ENCODE measurements at regions not wholly inside any gene's neighbourhood (a gene's known extent, or its start where the extent isn't known, plus 50 kb on each side); places are given as distances from the start of the nearest gene placed in this dataset.

DNA sequence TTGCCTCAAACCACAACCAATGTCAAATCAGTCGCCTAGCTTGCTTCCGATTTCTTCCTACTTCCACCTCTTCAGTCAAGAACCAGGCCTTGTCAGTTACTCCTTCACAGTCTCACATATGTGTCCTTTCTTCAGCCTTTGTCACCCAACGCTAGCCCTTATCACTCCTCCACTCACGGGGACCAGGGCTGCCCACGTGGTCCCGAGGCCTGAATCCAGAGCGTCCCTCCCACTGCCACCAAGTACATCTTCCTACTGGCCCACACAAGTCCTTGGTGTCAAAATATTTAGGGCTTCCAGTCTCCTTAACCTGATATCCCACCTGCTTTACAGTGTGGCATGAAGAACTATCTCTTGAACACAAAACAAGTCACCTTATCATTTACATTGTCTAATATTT, 119.1 kb upstream of the SPRED2 start:
- no peaks in the 10 kb centered on the region for H3K4me1 ChIP-seq (ENCODE audit: insufficient read depth, low read length)
- H3K9ac ChIP-seq (ENCODE audit: low read depth, low read length) = no peak overlapping the region
- H3K36me3 ChIP-seq (ENCODE audit: insufficient read depth, low read length) = no peaks in the 10 kb centered on the region
- no peaks in the 10 kb centered on the region for H3K9me3 ChIP-seq (ENCODE audit: control insufficient read depth, insufficient read depth, low read length)

DNA sequence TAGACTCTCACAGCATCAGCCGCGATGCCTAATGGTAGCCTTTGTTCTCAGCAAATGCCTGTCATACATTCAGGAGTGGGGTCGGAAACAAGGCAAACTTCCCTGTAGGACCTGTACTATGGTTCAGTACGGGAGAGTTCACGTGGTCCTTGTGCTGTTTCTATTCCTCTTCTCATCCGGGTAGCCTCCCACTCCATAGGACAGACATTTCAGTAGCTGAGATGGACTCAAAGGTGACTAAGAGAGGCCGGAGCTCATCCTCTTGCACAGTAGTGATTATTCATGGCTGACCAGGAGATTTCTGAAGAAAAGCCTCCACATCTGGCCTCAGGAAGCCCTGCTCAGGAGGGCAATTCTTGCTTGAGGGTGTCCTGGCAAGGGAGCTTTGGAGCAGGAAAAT, 117.8 kb upstream of the SPRED2 start:
- H3K9ac ChIP-seq (ENCODE audit: low read depth, low read length) = no peak overlapping the region
- no peaks in the 10 kb centered on the region for H3K9me3 ChIP-seq (ENCODE audit: control insufficient read depth, insufficient read depth, low read length)
- H3K36me3 ChIP-seq (ENCODE audit: insufficient read depth, low read length) = no peaks in the 10 kb centered on the region
- H3K4me1 ChIP-seq (ENCODE audit: insufficient read depth, low read length) = peaks cover 9% of the 10 kb centered on the region

DNA sequence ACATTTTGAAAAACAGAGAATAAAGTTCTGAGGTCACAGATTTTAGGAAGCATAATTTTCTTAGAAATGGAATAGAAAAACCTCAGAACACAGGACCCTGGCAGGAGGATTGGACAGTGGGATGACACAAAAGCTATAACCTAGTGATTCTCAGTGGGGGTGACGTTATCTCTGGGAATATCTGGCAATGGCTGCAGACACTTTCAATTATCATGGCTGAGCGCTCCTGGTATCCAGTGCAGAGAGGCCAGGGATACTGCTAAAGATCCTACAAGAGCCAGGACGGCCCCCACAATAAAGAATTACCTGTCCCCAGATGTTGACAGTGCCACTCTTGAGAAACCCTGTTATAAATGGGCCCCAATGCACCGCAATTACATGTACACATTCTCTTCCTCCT, 117.2 kb upstream of the SPRED2 start:
- H3K4me1 ChIP-seq (ENCODE audit: insufficient read depth, low read length) = peaks cover 9% of the 10 kb centered on the region
- no peaks in the 10 kb centered on the region for H3K36me3 ChIP-seq (ENCODE audit: insufficient read depth, low read length)
- H3K9ac ChIP-seq (ENCODE audit: low read depth, low read length) = no peak overlapping the region
- H3K9me3 ChIP-seq (ENCODE audit: control insufficient read depth, insufficient read depth, low read length) = no peaks in the 10 kb centered on the region

DNA sequence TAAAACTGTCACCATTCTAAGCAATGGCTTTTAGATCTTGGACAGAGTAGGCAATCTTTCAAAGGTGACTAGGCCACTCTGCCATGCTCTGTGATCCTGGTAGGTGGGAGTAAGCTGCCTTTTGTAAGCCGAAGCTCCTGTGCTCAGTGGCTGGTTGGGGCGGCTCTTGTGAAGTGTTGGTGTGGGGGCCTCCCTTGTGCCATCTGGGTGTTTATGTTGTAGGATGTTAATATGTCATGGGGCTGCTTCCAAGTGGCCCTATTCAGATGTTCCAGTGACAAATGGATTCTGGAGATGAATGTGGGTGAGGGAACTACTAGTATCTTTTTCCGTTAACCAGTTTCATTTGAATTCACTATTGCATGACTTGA, 116.8 kb upstream of the SPRED2 start:
- H3K36me3 ChIP-seq (ENCODE audit: insufficient read depth, low read length) = no peaks in the 10 kb centered on the region
- peaks cover 9% of the 10 kb centered on the region for H3K4me1 ChIP-seq (ENCODE audit: insufficient read depth, low read length)
- no peaks in the 10 kb centered on the region for H3K9me3 ChIP-seq (ENCODE audit: control insufficient read depth, insufficient read depth, low read length)
- no peak overlapping the region for H3K9ac ChIP-seq (ENCODE audit: low read depth, low read length)

DNA sequence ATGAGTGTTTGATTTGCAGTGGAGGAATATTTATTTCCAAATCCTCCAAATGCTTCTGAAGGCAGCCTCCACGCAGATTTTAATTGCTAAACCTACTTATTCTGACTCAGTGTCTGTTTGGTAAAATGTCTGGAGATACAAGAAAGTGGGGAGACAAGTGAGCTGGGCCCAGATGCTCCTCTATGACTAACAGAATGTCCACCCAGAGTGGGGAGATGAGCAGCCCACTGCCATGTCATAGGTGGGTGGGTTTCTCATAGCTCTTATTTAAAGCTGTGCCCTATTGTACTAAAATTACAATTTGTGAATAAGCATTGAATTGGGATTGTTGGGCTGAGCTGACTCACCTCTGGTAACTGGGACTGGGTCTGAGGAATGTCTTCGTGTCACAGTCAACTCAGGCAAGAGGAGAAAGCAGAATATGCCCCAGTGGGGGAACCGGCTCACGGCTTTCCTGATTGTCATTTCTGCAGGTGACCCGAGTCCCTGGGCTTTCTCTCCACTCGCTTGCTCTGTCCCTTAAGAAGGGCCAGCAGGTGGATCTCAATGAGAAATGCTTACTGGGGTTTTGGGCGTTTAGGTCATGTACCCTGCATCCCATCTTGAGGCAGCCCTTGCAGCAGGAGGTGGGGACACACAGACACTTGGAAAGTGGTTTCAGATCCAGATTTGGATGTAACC, 116.3 kb upstream of the SPRED2 start:
- Histone ChIP-seq H3K4me1 (ENCODE audit: insufficient read depth, low read length) (peaks cover 9% of the 10 kb centered on the region), H3K36me3 (ENCODE audit: insufficient read depth, low read length) (no peaks in the 10 kb centered on the region), H3K9me3 (ENCODE audit: control insufficient read depth, insufficient read depth, low read length) (no peaks in the 10 kb centered on the region), H3K9ac (ENCODE audit: low read depth, low read length) (no peak overlapping the region)

DNA sequence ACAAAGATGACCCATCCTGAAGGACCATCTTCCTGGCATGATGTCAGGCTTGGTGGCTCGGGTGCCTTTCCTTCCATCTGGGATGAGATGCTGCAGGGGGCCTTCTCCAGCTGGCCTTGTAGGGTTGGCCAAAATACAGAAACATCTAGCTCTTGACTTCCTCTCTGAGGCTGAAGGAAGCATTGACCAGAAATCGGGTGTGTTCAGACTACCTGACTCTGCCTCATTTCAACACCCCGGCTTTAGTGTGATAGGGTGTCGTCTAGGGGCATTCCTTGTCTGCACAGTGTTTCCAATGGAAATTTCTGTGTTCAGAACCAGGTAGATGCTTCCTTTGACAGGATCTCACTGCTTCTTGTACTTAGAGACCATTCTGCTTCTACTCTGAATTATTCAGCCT, 115.7 kb upstream of the SPRED2 start:
- no peak overlapping the region for H3K9ac ChIP-seq (ENCODE audit: low read depth, low read length)
- H3K4me1 ChIP-seq (ENCODE audit: insufficient read depth, low read length) = peaks cover 9% of the 10 kb centered on the region
- H3K36me3 ChIP-seq (ENCODE audit: insufficient read depth, low read length) = no peaks in the 10 kb centered on the region
- H3K9me3 ChIP-seq (ENCODE audit: control insufficient read depth, insufficient read depth, low read length) = no peaks in the 10 kb centered on the region

DNA sequence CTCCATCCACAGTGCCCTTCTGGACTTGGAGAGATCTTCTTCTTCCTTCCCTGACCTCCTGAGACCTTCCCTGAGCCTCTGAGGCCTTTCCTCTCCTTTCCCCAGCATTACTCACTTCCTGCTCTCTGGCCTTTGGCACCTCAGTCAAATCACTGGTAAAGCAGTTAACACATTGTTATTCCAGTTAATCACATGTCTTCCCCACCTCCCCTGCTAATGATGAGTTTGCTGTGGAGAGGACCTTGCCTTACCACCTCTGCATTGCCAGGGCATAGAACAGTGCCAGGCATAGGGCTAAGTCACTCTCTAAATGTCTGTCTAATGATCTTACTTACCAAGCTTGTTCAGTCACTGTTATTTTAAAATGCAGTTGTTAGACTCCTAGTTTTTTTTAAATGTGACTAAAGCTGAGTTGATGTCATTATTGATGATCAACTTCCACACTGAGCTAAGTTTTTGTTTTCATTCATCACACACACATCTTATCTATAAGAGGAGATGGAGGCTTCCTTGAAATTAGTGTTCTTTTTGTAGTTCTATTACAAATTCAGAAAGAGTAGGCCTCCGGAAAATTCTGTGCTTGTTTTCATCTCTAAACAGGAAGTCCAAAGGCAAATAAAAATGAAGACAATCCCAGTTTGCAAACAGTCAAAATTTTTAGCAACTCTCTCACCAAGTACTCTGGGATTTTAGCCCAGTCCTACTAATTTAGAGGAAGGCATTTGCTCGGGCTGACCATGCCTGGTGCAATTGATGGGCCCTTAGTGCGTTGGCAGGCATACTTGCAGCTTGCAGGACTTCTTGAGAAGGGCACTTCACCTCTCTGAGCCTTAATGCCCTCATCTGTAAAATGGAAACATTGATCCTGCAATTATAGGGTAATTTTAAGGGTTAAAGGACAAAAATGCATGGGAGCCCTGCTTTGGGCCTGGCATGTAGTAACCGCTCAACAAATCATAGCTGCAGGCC, 113.7 kb upstream of the SPRED2 start:
- Histone ChIP-seq H3K9me3 (ENCODE audit: control insufficient read depth, insufficient read depth, low read length) (no peaks in the 10 kb centered on the region), H3K36me3 (ENCODE audit: insufficient read depth, low read length) (no peaks in the 10 kb centered on the region), H3K4me1 (ENCODE audit: insufficient read depth, low read length) (peaks cover 9% of the 10 kb centered on the region), H3K9ac (ENCODE audit: low read depth, low read length) (no peak overlapping the region)

DNA sequence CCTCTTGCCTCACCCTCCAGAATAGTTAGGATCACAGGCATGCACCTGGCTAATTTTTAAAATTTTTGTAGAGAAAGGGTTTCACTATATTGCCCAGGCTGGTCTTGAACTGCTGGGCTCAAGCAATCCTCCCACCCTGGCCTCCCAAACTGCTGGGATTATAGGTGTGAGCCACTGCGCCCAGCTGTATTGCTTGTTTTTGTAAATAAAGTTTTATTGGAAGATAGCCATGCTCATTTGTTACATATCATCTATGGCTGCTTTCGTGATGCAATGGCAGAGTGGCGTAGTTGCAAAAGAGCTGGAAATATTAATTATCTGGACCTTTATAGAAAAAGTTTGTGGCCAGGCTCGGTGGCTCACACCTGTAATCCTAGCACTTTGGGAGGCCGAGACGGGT, 109.4 kb upstream of the SPRED2 start:
- peaks cover 9% of the 10 kb centered on the region for H3K4me1 ChIP-seq (ENCODE audit: insufficient read depth, low read length)
- no peak overlapping the region for H3K9ac ChIP-seq (ENCODE audit: low read depth, low read length)
- H3K36me3 ChIP-seq (ENCODE audit: insufficient read depth, low read length) = no peaks in the 10 kb centered on the region
- H3K9me3 ChIP-seq (ENCODE audit: control insufficient read depth, insufficient read depth, low read length) = no peaks in the 10 kb centered on the region

DNA sequence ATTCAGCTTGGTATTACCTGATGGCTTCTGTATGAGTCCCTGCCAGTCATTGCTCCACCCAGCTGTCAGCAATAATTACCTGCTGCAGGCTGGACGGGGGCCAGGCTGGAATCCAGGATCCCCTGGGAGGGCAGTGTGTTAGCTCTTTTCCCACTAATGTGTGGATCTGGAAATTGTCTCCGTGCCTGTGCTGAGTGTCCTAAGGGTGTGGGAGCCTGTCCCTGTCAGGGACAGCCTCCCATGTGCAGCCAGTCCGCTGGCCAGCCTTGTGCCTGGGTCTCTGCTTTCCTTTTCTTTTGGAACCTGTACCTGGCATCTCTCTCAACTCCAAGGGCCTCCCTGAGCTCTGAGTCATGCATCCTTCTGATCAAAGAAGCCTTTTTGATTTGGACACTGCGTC, 107.2 kb upstream of the SPRED2 start:
- Histone ChIP-seq H3K9me3 (ENCODE audit: control insufficient read depth, insufficient read depth, low read length) (no peaks in the 10 kb centered on the region), H3K36me3 (ENCODE audit: insufficient read depth, low read length) (no peaks in the 10 kb centered on the region), H3K9ac (ENCODE audit: low read depth, low read length) (no peak overlapping the region), H3K4me1 (ENCODE audit: insufficient read depth, low read length) (no peaks in the 10 kb centered on the region; the same call in 1 of the 2 replicates)

DNA sequence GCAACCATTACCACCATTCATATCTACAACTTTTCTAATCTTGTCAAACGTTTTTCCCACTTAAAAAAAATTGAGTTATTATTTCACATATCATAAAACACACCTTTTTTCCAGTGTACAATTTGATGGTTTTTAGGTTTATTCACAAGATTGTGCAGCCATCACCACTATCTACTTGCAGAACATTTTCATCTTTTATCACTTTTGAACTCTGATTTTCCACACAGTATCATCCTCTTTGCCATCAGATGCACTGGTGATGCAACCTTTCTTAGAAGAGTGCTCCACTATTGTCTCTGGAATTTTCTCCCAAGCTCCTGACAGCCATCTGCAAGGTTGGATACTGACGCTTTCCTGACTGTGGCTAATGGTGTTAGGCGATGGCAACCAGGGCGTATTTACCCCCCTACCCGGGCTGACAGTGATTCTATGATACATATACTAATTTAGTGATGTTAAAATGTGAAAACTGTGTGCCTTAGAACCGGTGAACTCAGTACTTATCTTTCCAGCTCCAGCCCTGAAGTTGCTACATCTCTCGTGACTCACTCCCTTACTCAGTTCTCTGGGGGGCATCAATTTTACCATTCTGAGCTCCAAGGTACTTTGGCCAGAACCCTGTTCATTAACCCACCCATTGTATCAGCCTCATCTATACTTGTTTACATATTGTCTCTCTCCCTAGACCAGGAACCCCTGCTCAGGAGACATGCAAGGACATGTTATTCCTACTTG, 105.4 kb upstream of the SPRED2 start:
- no peak overlapping the region for H3K9ac ChIP-seq (ENCODE audit: low read depth, low read length)
- no peaks in the 10 kb centered on the region for H3K36me3 ChIP-seq (ENCODE audit: insufficient read depth, low read length)
- no peaks in the 10 kb centered on the region for H3K9me3 ChIP-seq (ENCODE audit: control insufficient read depth, insufficient read depth, low read length)
- H3K4me1 ChIP-seq (ENCODE audit: insufficient read depth, low read length) = no peaks in the 10 kb centered on the region; the same call in 1 of the 2 replicates

DNA sequence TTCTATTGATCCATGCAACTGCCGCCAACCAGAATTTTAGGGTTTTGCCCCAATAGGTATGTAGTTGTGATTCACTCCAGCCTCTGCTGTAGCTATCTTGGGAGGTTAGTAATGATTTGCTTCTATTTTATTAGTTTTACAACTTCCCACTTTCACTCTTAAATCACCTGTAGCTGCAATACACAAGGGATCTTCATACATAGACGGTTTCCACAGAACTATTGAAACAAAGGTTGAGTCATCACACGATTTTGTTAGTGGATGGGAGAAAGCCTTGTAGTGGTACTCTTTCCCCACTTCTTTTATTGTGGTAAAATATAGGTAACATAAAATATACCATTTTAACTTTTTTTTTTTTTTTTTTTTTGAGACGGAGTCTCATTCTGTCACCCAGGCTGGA, 104.2 kb upstream of the SPRED2 start:
- Histone ChIP-seq H3K9me3 (ENCODE audit: control insufficient read depth, insufficient read depth, low read length) (no peaks in the 10 kb centered on the region), H3K4me1 (ENCODE audit: insufficient read depth, low read length) (no peaks in the 10 kb centered on the region; the same call in 1 of the 2 replicates), H3K36me3 (ENCODE audit: insufficient read depth, low read length) (no peaks in the 10 kb centered on the region), H3K9ac (ENCODE audit: low read depth, low read length) (no peak overlapping the region)

DNA sequence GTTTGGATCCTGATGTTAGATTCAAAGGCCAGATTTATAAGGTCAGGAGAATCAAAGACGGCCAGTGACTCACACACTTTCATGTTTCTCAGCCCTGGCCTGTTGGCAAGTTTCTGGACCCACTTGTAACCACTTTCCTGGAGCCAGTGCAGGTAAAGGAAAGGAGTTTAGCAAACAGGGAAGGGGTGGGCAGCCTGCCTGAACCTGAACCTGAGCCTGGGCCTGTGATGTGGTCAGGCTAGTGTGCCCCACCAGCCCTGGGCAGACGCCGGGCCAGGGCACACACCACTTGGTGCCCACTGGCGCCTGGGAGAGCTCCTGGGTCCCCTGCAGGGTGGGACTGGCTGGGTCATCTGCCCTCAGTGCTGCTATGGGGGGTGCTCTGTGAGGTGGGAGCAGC, 100.5 kb upstream of the SPRED2 start:
- H3K4me1 ChIP-seq (ENCODE audit: insufficient read depth, low read length) = no peaks in the 10 kb centered on the region; the same call in 1 of the 2 replicates
- H3K36me3 ChIP-seq (ENCODE audit: insufficient read depth, low read length) = no peaks in the 10 kb centered on the region
- no peak overlapping the region for H3K9ac ChIP-seq (ENCODE audit: low read depth, low read length)
- no peaks in the 10 kb centered on the region for H3K9me3 ChIP-seq (ENCODE audit: control insufficient read depth, insufficient read depth, low read length)

DNA sequence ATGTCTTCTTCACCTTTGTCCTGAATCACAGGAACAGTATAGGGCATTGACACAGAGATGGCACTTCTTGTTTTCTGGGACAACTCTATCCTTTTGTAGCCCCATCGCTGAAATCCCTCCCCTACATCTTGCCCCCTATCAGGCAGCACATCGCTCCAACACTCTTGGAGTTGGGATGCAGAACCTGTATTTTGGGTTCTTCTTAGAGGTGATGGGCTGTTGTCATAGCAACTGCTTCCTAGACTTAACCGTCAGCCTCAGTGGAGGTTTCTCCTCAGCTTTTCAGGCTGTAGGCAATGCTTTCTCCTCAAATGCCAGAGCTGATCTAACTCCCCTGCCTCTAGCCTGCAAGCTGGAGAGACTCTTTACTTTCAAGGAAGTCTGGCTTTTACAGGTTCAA, 99.9 kb upstream of the SPRED2 start:
- Histone ChIP-seq H3K36me3 (ENCODE audit: insufficient read depth, low read length) (no peaks in the 10 kb centered on the region), H3K9ac (ENCODE audit: low read depth, low read length) (no peak overlapping the region), H3K4me1 (ENCODE audit: insufficient read depth, low read length) (no peaks in the 10 kb centered on the region), H3K9me3 (ENCODE audit: control insufficient read depth, insufficient read depth, low read length) (no peaks in the 10 kb centered on the region)

DNA sequence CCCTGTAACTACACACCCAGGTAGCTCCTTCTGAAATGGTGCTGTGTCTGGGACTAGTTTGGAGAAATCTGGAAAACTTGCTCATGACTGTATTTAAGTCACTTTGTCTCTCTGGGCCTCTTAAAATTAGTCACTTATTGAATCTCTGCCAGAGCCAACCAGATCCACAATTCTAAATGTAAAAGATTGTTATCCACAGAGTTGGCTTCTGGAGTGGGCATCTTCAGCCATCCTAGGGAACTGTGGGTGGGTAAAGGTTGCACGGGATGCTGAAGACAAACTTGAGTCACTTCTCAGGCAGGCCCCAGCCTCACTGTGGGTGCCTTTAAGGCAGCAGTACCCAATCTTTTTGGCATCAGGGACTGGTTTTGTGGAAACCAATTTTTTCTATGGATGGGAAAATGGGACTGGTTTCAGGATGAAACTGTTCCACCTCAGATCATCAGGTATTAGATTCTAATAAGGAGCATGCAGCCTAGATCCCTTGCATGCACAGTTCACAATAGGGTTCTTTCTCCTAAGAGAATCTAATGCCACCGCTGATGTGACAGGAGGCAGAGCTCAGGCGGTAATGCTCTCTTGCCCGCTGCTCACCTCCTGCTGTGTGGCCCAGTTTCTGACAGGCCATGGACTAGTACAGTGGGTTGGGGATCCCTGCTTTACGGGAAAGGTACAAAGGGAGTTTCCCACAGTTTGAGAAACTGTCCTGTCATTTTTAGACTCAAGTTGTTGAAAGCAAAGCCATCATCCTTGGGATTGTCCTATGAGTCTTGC, 98.3 kb upstream of the SPRED2 start:
- no peaks in the 10 kb centered on the region for H3K9me3 ChIP-seq (ENCODE audit: control insufficient read depth, insufficient read depth, low read length)
- no peaks in the 10 kb centered on the region for H3K36me3 ChIP-seq (ENCODE audit: insufficient read depth, low read length)
- H3K9ac ChIP-seq (ENCODE audit: low read depth, low read length) = no peak overlapping the region
- H3K4me1 ChIP-seq (ENCODE audit: insufficient read depth, low read length) = no peaks in the 10 kb centered on the region
